ENCODE measurements at regions not wholly inside any gene's neighbourhood (a gene's known extent, or its start where the extent isn't known, plus 50 kb on each side); places are given as distances from the start of the nearest gene placed in this dataset.

- Histone ChIP-seq H3K4me3 (ENCODE audit: low read length) (no peak overlapping the region), H3K79me2 (replicated peaks; ENCODE audit: insufficient read depth, low read length) (no peaks in the 10 kb centered on the region), H3K9me3 (ENCODE audit: low read length) (no peaks in the 10 kb centered on the region), H4K20me1 (ENCODE audit: insufficient read depth) (no peaks in the 10 kb centered on the region), H3K4me2 (ENCODE audit: low read length) (no peak overlapping the region), H3F3A (ENCODE audit: insufficient read depth, low read length, poor library complexity, severe bottlenecking) (no peaks in the 10 kb centered on the region), H3K36me3 (ENCODE audit: insufficient read depth, low read length) (no peaks in the 10 kb centered on the region), H3K9me2 (ENCODE audit: insufficient read depth, low read length) (no peaks in the 10 kb centered on the region), H2AFZ (ENCODE audit: low read depth, low read length) (no peak overlapping the region), H3K27me3 (ENCODE audit: insufficient read depth, low read depth, low read length) (no peaks in the 10 kb centered on the region), H3K27ac (ENCODE audit: low read length) (no peak overlapping the region), H3K9ac (ENCODE audit: low read length) (no peak overlapping the region)
- TF ChIP-seq MXI1 (conservative IDR thresholded peaks at IDR 0.05; ENCODE audit: poor library complexity, severe bottlenecking) (no peak), CTCF (IDR thresholded peaks at IDR 0.05; ENCODE audit: poor library complexity, severe bottlenecking) (no peak), RAD21 (conservative IDR thresholded peaks at IDR 0.05) (no peak), REST (IDR thresholded peaks at IDR 0.05; ENCODE audit: borderline replicate concordance) (no peak), POLR2AphosphoS5 (IDR thresholded peaks at IDR 0.05) (no peak), EZH2 (IDR thresholded peaks at IDR 0.05; ENCODE audit: borderline replicate concordance, insufficient read depth, low read length, poor library complexity, severe bottlenecking) (no peak), TAF1 (IDR thresholded peaks at IDR 0.05; ENCODE audit: low read depth) (no peak), EP300 (conservative IDR thresholded peaks at IDR 0.05; ENCODE audit: poor library complexity, severe bottlenecking) (no peak), SMC3 (conservative IDR thresholded peaks at IDR 0.05; ENCODE audit: poor library complexity) (no peak)
These were observed 120.9 kb downstream of the CHIC2 start for GRCh38 chr4:53943345-53944085.

GRCh38 chr4:53942712-53943111 is 121.7 kb downstream of the CHIC2 start:
- no peak overlapping the region for H3K4me2 ChIP-seq (ENCODE audit: low read length)
- no peaks in the 10 kb centered on the region for H3K9me3 ChIP-seq (ENCODE audit: low read length)
- TF ChIP-seq EZH2 (IDR thresholded peaks at IDR 0.05; ENCODE audit: borderline replicate concordance, insufficient read depth, low read length, poor library complexity, severe bottlenecking) (no peak), SMC3 (conservative IDR thresholded peaks at IDR 0.05; ENCODE audit: poor library complexity) (no peak), EP300 (conservative IDR thresholded peaks at IDR 0.05; ENCODE audit: poor library complexity, severe bottlenecking) (no peak), MXI1 (conservative IDR thresholded peaks at IDR 0.05; ENCODE audit: poor library complexity, severe bottlenecking) (no peak), TAF1 (IDR thresholded peaks at IDR 0.05; ENCODE audit: low read depth) (no peak), CTCF (IDR thresholded peaks at IDR 0.05; ENCODE audit: poor library complexity, severe bottlenecking) (no peak), REST (IDR thresholded peaks at IDR 0.05; ENCODE audit: borderline replicate concordance) (no peak), RAD21 (conservative IDR thresholded peaks at IDR 0.05) (no peak), POLR2AphosphoS5 (IDR thresholded peaks at IDR 0.05) (no peak)
- no peaks in the 10 kb centered on the region for H3K9me2 ChIP-seq (ENCODE audit: insufficient read depth, low read length)
- H2AFZ ChIP-seq (ENCODE audit: low read depth, low read length) = no peak overlapping the region
- no peaks in the 10 kb centered on the region for H3K79me2 ChIP-seq (replicated peaks; ENCODE audit: insufficient read depth, low read length)
- no peak overlapping the region for H3K9ac ChIP-seq (ENCODE audit: low read length)
- no peaks in the 10 kb centered on the region for H3F3A ChIP-seq (ENCODE audit: insufficient read depth, low read length, poor library complexity, severe bottlenecking)
- no peaks in the 10 kb centered on the region for H3K36me3 ChIP-seq (ENCODE audit: insufficient read depth, low read length)
- H3K27me3 ChIP-seq (ENCODE audit: insufficient read depth, low read depth, low read length) = no peaks in the 10 kb centered on the region
- no peak overlapping the region for H3K4me3 ChIP-seq (ENCODE audit: low read length)
- H3K27ac ChIP-seq (ENCODE audit: low read length) = no peak overlapping the region
- no peaks in the 10 kb centered on the region for H4K20me1 ChIP-seq (ENCODE audit: insufficient read depth)
